GM19372 (cell line): ENCODE measurements at regions not wholly inside any gene's neighbourhood (a gene's known extent, or its start where the extent isn't known, plus 50 kb on each side); places are given as distances from the start of the nearest gene placed in this dataset.
"Not testable (repeated sequence)": the region's sequence is repeated elsewhere in the genome, so short reads cannot be mapped to it uniquely, and the experiment has no call there.

Experiments
- ATAC-seq: cut with Tn5 transposase; IDR thresholded peaks from one replicate; pipeline ENCODE4 v1.9.1; 2021; ENCODE audit warnings: mild to moderate bottlenecking, low read depth, moderate library complexity; ENCODE audit not compliant: unreplicated experiment

DNA sequence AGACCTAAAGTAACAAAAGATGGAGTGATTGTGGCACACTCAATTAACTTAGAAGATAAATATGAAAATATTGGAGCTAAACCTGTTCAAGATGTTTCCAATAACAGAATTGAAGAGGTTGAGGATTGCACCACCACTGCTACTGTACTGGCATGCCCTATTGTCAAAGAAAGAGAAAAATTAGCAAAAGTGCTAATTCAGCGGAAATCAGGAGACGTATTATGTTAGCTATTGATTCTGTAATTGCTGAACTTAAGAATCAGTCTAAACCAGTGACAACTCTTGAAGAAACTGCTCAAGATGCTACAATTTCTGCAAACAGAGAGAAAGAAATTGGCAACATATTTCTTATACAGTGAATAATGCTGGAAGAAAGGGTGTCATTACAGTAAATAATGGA is 754.4 kb downstream of the CDH18 start:
- no peak for ATAC-seq

DNA sequence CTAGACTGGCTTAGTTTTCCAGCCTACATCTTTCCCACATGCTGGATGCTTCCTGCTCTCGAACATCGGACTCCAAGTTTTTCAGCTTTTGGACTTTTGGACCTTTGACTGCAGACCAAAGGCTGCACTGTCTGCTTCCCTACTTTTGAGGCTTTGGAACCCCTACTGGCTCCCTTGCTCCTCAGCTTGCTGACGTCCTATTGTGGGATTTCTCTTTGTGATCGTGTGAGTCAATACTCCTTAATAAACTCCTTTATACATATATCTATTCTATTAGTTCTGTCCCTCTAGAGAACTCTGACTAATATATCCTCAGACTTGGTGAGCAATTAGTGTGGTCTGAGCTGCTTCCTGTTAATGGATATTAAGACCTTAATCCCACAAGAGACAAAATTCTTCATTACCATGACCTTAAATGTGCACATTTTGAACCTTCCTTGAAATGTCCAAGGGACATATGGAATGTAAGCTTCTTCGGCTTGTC is 752.9 kb downstream of the CDH18 start:
- no peak for ATAC-seq

DNA sequence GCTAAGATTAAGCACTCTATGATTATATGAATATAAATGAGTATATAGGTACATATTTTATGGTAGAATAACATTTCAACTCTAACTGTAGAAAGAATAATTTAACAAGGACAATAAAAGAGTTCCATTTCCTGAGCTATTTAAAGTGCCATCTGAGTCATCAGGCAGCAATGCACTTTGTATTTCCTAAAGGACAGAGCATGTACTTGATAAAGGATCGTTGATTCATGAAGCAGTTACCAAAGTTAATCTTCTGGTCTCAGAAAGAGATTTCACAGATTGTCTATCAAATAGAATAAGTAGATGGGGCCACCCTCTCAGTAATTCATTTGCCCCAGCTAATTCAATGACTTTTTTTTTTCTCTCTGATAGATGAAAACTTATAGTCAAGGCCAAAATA is 747.8 kb downstream of the CDH18 start:
- ATAC-seq, result no peak

DNA sequence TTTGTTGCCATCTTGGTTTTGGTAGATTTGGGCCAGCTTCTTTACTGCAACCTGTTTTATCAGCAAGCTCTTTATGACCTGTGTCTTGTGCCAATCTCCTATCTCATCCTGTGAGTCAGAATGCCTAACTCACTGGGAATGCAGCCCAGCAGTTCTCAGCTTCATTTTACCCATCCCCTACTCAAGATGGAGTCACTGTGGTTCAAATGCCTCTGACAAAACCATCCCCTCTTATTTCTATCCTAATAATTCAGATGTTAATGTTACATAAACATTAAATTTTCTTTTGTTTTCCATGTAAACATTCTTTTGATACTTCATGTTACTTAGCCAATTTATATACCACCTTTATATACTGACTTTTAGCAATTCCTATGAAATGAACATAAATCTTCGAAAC is 746.3 kb downstream of the CDH18 start:
- ATAC-seq, result no peak

DNA sequence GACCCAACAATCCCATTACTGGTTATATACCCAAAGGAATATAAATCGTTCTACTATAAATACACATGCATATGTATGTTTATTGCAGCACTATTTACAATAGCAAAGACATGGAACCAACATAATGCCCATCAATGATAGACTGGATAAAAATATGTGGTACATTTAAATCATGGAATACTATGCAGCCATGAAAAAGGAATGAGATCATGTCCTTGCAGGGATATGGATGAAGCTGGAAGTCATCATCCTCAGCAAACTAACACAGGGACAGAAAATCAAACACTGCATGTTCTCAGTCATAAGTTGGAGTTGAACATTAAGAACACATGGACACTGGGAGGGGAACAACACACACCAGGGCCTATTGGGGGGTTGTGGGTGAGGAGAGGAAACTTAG is 741.8 kb downstream of the CDH18 start:
- not testable (repeated sequence) for ATAC-seq

DNA sequence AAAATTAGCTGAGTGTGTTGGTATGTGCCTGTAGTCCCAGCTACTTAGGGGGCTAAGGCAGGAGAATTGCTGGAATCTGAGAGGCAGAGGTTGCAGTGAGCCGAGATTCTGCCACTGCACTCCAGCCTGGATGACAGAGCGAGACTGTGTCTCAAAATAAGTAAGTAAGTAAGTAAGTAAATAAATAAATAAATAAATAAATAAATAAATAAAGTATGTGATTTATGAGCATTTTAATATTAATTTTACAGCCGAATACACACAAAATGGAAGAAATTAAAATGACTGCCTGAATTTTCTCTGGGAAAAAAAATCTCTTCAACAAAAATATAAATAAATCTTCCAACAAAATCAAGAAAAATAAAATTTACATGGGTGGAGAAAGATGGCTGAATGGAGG is 740.7 kb downstream of the CDH18 start:
- ATAC-seq, result no peak

DNA sequence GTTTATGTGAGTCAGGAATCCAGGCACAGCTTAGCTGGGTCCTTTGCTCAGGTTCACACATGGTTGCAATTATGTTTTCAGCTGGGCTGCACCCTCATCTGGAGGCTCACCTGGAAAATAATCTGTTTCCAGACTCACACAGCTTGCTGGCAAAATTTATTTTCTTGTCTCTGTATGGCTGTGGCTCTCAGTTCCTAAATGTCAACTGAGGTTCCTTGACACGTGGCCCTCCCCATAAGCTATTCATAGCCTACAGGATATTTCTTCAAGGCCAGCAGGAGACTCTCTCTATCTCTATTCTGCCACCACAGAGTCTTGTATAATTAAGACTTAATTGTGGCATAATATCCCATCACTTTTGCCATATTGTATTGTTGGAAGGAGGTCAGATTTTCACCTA is 732.0 kb downstream of the CDH18 start:
- ATAC-seq, result no peak

DNA sequence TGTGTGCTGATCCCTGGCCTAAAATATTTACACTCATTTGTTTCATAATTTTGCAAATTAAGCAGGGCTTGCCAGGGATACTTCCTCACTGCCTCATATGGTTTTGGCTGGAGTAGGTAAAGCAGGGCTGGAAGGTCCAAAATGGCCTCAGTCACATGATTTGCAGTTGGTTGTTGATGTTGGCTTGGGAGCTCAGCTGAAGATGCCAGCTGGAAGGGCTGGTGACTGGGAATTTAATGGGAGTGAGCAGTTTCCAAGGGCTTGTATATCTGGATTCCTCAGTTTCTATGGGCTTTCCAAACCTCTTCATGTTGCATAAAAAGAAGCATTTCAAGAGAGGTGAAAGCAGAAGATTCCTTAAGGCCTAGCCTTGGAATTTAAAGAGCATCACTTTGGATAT is 729.3 kb downstream of the CDH18 start:
- no peak for ATAC-seq

DNA sequence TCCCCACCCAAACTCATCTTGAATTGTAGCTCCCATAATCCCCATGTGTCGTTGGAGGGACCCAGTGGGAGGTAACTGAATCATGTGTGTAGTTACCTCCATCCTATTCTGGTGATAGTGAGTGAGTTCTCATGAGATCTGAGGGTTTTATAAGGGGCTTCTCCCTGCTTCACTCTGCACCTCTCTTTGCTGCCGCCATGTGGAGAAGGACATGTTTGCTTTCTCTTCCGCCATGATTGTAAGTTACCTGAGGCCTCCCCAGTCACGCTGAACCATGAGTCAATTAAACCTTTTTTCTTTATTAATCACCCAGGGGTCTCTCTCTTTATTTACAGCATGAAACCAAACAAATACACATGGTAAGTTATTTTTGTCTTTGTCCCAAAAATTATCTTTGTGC is 726.1 kb downstream of the CDH18 start:
- ATAC-seq, result no peak

DNA sequence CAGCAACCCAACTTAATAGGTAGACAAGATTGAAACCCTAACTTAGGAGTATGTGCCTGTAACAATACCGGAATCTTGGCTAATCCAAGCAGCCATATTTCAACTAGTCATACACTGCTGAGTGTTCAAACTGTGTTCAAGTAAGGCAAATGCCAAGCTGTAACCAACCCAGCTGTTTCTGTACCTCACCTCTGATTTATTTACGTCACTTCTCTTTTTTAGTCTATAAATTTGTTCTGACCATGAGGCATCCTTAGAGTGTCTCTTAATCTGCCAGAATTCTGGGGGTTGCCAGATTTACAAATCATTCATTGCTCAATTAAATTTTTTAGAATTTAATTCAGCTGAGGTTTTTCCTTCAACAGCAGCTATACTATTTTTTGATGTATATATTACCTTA is 723.2 kb downstream of the CDH18 start:
- ATAC-seq, result no peak

DNA sequence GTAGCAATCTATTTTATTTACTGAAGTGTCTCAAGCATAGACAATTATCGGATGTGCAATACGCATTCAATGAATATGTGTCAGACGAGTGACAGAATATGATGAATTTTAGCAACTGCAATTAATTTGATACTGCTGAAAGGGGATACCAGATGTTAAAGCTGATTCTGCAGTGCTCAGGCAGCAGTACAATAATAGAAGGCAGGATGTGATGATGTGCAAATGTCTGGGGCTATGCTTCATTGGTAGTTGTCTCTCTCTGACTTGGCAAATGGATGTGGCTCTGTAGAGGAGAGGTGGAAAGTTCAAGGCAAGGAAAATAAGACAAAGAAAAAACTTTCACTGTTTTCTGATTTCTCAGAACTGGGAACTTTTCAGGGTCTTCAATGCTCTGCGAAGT is 721.2 kb downstream of the CDH18 start:
- no peak for ATAC-seq

DNA sequence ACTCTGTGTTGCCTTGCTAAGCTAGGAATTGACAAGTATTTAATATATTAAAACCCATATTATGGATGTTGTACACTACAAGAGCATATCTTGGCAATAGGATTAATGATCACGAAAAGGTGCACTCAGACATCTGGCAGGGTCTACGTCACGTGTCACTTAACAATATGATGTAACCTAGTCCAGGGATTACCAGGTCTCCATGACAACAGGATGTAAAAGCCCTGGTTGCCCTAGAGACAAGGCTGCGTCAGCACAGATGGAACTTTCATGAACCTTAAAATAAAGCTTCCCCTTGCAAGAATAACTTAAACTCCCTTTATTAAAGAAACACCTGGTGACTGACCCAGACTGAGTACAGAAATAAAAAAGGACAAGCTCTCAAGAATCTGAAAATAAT is 717.8 kb downstream of the CDH18 start:
- no peak for ATAC-seq

DNA sequence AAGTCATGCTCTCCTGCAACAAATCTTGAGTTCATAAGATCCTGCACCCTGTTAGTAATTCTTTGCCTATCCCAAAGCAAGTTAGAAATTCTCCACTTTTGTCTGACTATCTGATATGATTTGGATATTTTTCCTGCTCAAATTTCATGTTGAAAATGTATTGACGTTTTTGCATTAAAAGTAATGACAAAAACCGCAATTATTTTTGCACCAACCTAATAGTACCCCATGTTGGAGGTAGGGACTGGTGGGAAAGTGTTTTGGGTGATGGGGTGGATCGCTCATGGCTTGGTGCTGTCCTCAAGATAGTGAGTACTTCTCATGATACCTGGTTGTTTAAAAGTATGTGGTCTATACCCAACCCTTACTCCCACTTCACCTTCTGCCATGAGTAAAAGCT is 713.4 kb downstream of the CDH18 start:
- no peak for ATAC-seq

DNA sequence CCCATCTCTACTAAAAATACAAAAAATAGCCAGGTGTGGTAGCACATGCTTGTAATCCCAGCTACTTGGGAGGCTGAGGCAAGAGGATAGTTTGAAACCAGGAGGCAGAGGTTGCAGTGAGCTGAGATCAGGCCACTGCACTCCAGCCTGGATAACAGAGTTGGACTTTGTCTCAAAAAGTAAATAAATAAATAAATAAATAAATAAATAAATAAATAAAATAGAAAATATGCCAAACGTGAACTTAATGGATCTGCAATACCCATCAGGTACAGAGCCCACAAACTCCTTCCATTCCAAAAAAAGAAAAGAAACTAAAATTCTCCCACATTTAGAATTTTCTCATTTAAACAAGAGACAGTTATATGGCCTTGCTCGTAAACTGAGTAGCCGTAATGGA is 702.7 kb downstream of the CDH18 start:
- no peak for ATAC-seq

DNA sequence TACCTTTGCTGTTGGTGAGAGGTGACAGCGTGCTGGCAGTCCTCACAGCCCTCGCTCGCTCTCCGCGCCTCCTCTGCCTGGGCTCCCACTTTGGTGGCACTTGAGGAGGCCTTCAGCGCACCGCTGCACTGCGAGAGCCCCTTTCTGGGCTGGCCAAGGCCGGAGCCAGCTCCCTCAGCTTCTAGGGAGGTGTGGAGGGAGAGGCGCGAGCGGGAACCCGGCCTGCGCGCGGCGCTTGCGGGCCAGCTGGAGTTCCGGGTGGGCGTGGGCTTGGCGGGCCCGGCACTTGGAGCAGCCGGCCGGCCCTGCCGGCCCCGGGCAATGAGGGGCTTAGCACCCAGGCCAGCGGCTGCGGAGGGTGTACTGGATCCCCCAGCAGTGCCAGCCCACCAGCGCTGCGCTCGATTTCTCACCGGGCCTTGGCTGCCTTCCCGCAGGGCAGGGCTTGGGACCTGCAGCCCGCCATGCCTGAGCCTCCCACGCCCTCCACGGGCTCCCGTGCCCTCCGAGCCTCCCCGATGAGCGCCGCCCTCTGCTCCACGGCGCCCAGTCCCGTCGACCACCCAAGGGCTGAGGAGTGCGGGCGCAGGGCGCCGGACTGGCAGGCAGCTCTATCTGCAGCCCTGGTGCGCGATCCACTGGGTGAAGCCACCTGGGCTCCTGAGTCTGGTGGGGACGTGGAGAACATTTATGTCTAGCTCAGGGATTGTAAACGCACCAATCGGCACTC is 700.3 kb downstream of the CDH18 start:
- not testable (repeated sequence) for ATAC-seq

DNA sequence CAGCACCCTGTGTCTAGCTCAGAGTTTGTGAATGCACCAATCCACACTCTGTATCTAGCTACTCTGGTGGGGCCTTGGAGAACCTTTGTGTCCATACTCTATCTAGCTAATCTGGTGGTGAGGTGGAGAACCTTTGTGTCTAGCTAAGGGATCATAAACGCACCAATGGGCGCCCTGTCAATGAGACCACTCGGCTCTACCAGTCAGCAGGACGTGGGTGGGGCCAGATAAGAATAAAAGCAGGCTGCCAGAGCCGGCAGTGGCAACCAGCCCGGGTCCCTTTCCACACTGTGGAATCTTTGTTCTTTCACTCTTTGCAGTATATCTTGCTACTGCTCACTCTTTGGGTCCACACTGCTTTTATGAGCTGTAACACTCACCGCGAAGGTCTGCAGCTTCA is 699.7 kb downstream of the CDH18 start:
- ATAC-seq, result not testable (repeated sequence)

DNA sequence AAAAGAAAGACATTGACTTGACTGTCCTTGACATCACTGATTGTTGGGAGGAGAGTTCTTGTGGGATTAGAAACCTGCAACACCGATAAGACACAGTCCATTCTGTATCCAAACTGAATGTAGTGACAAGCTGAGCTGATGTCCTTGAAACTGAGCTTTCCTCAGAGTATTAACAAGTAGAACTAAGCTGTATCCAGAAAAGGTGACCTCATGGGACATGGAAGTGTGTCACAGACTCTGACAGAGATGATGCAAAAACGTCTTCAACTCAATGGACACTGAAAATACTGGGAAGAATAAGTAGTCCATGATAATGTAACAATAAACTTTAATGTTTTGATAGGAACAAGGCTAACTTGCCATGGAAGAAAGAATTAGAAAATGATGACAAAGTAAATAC is 690.1 kb downstream of the CDH18 start:
- no peak for ATAC-seq

DNA sequence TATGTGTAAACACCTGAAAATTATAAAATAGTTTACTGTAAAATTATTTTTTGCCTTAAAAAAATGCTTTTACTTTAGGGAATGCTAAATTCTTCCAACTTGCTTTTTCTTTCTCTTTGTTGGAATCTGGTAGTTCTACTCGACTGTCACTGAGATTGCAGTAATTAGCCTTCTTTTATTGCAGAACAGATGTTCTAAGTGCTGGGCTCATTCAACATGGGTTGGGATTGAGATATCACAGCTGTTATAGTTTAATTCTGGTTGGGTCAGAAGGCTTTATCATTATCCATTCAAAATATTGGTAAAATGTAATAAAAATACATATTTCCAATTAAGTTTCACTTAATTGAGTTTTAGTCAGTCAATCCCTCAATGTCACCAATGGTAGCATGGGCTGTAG is 686.7 kb downstream of the CDH18 start:
- no peak for ATAC-seq

DNA sequence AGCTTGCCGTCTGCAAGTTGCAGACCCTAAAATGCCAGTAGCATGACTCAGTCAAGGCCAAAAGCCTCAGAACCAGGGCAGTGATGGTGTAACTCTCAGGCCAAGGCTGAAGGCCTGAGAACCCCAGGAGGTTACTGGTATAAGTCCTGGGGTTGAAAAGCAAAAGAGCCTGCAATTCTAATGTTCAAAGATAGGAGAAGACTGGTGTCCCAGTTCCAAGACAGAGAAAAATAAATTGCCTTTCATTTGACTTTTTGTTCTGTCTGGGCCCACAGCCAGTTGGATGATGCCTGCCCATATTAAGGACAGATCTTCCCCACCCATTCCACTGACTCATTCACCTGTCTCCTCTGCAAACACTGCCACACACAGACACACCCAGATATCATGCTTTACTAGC is 673.2 kb downstream of the CDH18 start:
- ATAC-seq, result no peak

DNA sequence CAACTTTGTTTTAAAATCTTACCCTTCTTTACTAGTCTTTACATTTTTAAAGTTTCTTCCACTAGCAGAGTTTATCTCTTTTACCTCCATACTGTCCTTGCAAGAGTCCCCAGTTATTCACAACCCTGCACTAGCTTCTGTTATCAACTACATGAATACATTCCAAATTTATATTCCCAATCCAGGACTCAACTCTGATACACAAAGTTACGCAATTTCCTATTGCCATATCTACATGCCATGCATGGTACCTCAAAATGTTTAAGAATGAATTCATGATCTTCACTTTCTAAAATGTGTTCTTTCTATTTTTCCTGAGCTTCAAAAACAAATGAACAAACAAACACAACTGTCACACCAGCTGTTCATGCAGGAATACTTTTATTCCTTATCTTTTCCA is 668.7 kb downstream of the CDH18 start:
- no peak for ATAC-seq

DNA sequence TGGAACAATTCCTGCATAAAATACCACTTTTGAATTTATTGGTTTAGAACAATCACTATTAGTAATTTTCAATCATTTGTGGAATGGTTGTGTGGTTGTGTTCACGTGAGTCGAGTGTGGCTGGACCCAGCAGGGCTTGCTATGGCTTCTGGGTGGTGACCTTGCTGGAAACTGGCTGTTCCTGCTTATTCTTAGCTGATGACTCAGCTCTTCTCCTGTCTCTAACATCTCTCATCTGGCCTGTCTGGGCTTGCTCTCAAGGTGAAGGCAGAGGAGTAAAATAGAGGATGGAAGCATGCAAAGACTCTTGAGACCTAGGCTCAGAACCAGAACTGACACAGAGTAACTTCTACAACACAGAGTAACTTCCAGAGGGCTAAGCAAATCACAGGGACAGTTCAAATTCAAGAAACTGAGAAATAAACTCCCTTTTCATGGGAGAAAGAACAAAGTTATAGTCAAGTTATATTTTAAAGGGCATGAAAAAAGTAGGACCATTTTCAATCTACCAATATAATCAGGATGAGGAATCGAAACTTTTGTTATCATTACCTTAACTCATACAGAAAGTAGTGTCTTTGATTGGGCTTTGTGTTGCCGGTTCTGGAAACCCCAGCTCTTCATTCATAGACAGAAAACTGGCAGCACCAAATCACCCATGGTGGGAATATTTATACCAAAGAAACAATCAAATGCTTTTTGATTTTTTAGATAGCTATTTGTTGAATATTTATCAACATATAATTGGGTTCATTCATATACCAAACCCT is 665.1 kb downstream of the CDH18 start:
- ATAC-seq, result no peak

DNA sequence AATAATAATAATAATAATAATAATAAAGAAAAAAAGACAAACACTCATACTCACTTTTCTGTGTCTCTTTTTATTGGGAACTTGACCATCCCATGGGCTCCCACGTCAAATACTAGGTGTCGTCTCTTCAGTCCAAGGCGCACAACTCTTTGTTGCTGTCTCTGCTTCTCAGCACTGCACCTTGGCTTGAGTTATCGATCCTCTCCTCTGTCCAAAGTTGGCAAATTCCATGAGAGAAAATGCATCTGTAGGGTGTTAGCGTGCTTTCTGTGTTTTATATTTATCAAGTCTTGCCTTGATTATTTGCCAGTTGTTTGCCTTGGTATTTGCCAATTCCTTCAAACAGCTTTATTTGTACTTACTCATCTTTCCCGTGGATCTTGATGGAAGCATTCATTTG is 653.7 kb downstream of the CDH18 start:
- no peak for ATAC-seq
